Osteoblast (primary cell): ENCODE measurements at regions not wholly inside any gene's neighbourhood (a gene's known extent, or its start where the extent isn't known, plus 50 kb on each side); places are given as distances from the start of the nearest gene placed in this dataset.

Experiments
- DNase-seq: peaks from one replicate; pipeline ENCODE4 v3.0.0; 2011; ENCODE audit warnings: low spot score, mixed read lengths; ENCODE audit not compliant: insufficient read length; ENCODE audit errors: missing footprints
- H2AFZ ChIP-seq: 2 replicates; pipeline ENCODE4 v1.6.0; 2011; ENCODE audit warnings: mild to moderate bottlenecking, low read length
- H3K27ac ChIP-seq: 2 replicates; pipeline ENCODE4 v1.5.1; 2011; ENCODE audit warnings: mild to moderate bottlenecking, low read depth, low read length, moderate library complexity
- H3K27me3 ChIP-seq: 2 replicates; pipeline ENCODE4 v1.6.0; 2012; ENCODE audit warnings: mild to moderate bottlenecking, control low read depth, inconsistent platforms, low read length, moderate library complexity; ENCODE audit not compliant: insufficient read depth
- H3K36me3 ChIP-seq: 2 replicates; pipeline ENCODE4 v1.5.1; 2011; ENCODE audit warnings: mild to moderate bottlenecking, low read length, control low read depth, moderate library complexity; ENCODE audit not compliant: insufficient read depth
- H3K4me1 ChIP-seq: 2 replicates; pipeline ENCODE4 v1.5.1; 2011; ENCODE audit warnings: mild to moderate bottlenecking, low read length, control low read depth, moderate library complexity; ENCODE audit not compliant: insufficient read depth
- H3K4me2 ChIP-seq: 2 replicates; pipeline ENCODE4 v1.6.0; 2011; ENCODE audit warnings: mild to moderate bottlenecking, low read length; ENCODE audit not compliant: insufficient read depth
- H3K4me3 ChIP-seq: fragments of 200-600 bp; sonication (generic); 3 replicates; pipeline ENCODE4 v1.5.1; 2012; ENCODE audit warnings: mild to moderate bottlenecking, low read length, inconsistent platforms; ENCODE audit not compliant: insufficient read depth
- H3K79me2 ChIP-seq: 2 replicates; pipeline ENCODE4 v1.6.0; 2012; ENCODE audit warnings: mild to moderate bottlenecking, low read length, control low read depth, inconsistent platforms; ENCODE audit not compliant: insufficient read depth
- H3K9me3 ChIP-seq: 2 replicates; pipeline ENCODE4 v1.5.1; 2011; ENCODE audit warnings: low read depth, low read length, control low read depth
- H4K20me1 ChIP-seq: 2 replicates; pipeline ENCODE4 v1.6.0; 2012; ENCODE audit warnings: mild to moderate bottlenecking, low read length, control low read depth; ENCODE audit not compliant: insufficient read depth
- TF ChIP-seq, protein P1 (sequence below): IDR thresholded peaks from 2 replicates; pipeline ENCODE4 v1.5.1; 2011; ENCODE audit warnings: mild to moderate bottlenecking, low read depth, low read length, moderate library complexity; ENCODE audit errors: extremely low read depth

DNA sequence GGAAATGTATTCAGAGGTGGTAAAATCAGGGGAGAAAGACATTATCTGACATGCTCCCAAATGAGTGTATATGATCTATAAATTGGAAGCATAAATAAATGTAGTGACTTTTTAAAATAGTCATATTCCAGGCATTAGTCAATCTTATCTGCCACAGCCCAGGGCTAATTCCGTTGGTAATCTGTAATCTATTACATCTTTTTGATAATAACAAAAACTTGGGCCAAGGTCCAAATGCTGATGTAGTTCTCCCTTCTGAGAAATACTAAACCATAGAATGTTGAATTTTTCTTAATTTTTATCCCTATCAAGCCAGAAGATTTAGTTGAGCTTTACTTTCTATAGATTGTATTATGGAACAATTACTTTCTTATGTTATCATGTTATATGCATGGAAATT lies 1279.8 kb downstream of the EPHA7 start:
- H3K27ac ChIP-seq: no peak overlapping the region
- no peak overlapping the region for H2AFZ ChIP-seq
- TF ChIP-seq, protein P1, sequence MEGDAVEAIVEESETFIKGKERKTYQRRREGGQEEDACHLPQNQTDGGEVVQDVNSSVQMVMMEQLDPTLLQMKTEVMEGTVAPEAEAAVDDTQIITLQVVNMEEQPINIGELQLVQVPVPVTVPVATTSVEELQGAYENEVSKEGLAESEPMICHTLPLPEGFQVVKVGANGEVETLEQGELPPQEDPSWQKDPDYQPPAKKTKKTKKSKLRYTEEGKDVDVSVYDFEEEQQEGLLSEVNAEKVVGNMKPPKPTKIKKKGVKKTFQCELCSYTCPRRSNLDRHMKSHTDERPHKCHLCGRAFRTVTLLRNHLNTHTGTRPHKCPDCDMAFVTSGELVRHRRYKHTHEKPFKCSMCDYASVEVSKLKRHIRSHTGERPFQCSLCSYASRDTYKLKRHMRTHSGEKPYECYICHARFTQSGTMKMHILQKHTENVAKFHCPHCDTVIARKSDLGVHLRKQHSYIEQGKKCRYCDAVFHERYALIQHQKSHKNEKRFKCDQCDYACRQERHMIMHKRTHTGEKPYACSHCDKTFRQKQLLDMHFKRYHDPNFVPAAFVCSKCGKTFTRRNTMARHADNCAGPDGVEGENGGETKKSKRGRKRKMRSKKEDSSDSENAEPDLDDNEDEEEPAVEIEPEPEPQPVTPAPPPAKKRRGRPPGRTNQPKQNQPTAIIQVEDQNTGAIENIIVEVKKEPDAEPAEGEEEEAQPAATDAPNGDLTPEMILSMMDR: no peak
- H3K4me2 ChIP-seq: no peak overlapping the region
- no peaks in the 10 kb centered on the region for H3K27me3 ChIP-seq
- no peaks in the 10 kb centered on the region for H3K4me1 ChIP-seq
- H4K20me1 ChIP-seq: no peaks in the 10 kb centered on the region
- no peaks in the 10 kb centered on the region for H3K9me3 ChIP-seq
- no peaks in the 10 kb centered on the region for H3K36me3 ChIP-seq
- H3K79me2 ChIP-seq: no peaks in the 10 kb centered on the region
- no peak overlapping the region for H3K4me3 ChIP-seq
- no peak for DNase-seq

GRCh38 chr6:92132957-92133356 lies 1286.4 kb downstream of the EPHA7 start:
- no peaks in the 10 kb centered on the region for H3K9me3 ChIP-seq

GRCh38 chr6:92132457-92132856 lies 1286.9 kb downstream of the EPHA7 start:
- no peak overlapping the region for H3K27ac ChIP-seq
- no peaks in the 10 kb centered on the region for H4K20me1 ChIP-seq
- H3K27me3 ChIP-seq: no peaks in the 10 kb centered on the region
- no peaks in the 10 kb centered on the region for H3K4me1 ChIP-seq
- no peak for DNase-seq
- H3K4me2 ChIP-seq: no peak overlapping the region
- no peaks in the 10 kb centered on the region for H3K9me3 ChIP-seq
- no peaks in the 10 kb centered on the region for H3K36me3 ChIP-seq
- H3K4me3 ChIP-seq: no peak overlapping the region
- no peak overlapping the region for H2AFZ ChIP-seq
- no peaks in the 10 kb centered on the region for H3K79me2 ChIP-seq
- TF ChIP-seq, protein P1: no peak

More at GRCh38 chr6:92132957-92133356, 1286.4 kb downstream of the EPHA7 start:
- Histone ChIP-seq H3K4me3 (no peak overlapping the region), H3K27me3 (no peaks in the 10 kb centered on the region), H3K79me2 (no peaks in the 10 kb centered on the region), H3K27ac (no peak overlapping the region), H3K36me3 (no peaks in the 10 kb centered on the region), H3K4me1 (no peaks in the 10 kb centered on the region), H2AFZ (no peak overlapping the region), H3K4me2 (no peak overlapping the region), H4K20me1 (no peaks in the 10 kb centered on the region)
- TF ChIP-seq, protein P1: no peak
- DNase-seq: no peak

- H2AFZ ChIP-seq: no peak overlapping the region
- no peaks in the 10 kb centered on the region for H3K36me3 ChIP-seq
- H3K27ac ChIP-seq: no peak overlapping the region
- TF ChIP-seq, protein P1: no peak
- no peak overlapping the region for H3K4me2 ChIP-seq
- no peaks in the 10 kb centered on the region for H3K4me1 ChIP-seq
- no peaks in the 10 kb centered on the region for H4K20me1 ChIP-seq
- H3K79me2 ChIP-seq: no peaks in the 10 kb centered on the region
- H3K9me3 ChIP-seq: no peaks in the 10 kb centered on the region
- no peak for DNase-seq
- H3K4me3 ChIP-seq: no peak overlapping the region
- H3K27me3 ChIP-seq: no peaks in the 10 kb centered on the region
Observed at GRCh38 chr6:92130944-92131343, 1288.4 kb downstream of the EPHA7 start.
